Cardiac fibroblast (primary cell): ENCODE measurements at regions not wholly inside any gene's neighbourhood (a gene's known extent, or its start where the extent isn't known, plus 50 kb on each side); places are given as distances from the start of the nearest gene placed in this dataset.

Experiments used
- DNase-seq, 2 donors: peaks; one replicate each; pipeline versions ENCODE4 v3.0.0 to v3.0.0-alpha.2; 2010; ENCODE audit warnings: low read depth in 2 of 2
- H3K4me3 ChIP-seq, 2 donors: replicated peaks in 1 of 2; 1 replicate in 1 of 2; 2 replicates in 1 of 2; pipeline ENCODE4 v1.5.1; 2011; ENCODE audit warnings: low read depth in 2 of 2, low read length in 2 of 2, mild to moderate bottlenecking in 2 of 2, moderate library complexity in 1 of 2
- TF ChIP-seq, protein P1 (sequence below): IDR thresholded peaks from one replicate; pipeline ENCODE4 v1.5.1; 2011; ENCODE audit warnings: low read depth, mild to moderate bottlenecking, low read length, inconsistent platforms

DNA sequence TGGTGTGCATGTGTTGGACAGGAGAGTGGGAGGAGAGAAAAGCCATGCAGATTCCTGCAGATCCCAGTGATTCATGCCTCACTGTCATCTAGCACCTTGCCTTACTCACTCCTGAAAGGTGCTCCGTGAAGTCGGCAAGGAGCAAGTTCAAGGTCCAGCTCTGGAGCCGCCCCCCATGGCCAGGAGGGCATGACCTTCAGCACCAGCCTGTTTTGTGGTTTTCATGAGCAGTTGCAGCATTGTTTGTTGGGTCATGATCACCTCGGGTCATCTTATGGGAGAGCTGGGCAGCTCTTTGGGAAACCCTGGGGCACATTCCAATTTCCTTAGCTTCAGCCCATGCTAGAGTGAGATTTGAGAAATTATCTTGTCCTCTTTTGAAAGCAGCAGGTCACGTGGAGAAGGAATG is 137.5 kb upstream of the IRX3 start:
- TF ChIP-seq, protein P1, sequence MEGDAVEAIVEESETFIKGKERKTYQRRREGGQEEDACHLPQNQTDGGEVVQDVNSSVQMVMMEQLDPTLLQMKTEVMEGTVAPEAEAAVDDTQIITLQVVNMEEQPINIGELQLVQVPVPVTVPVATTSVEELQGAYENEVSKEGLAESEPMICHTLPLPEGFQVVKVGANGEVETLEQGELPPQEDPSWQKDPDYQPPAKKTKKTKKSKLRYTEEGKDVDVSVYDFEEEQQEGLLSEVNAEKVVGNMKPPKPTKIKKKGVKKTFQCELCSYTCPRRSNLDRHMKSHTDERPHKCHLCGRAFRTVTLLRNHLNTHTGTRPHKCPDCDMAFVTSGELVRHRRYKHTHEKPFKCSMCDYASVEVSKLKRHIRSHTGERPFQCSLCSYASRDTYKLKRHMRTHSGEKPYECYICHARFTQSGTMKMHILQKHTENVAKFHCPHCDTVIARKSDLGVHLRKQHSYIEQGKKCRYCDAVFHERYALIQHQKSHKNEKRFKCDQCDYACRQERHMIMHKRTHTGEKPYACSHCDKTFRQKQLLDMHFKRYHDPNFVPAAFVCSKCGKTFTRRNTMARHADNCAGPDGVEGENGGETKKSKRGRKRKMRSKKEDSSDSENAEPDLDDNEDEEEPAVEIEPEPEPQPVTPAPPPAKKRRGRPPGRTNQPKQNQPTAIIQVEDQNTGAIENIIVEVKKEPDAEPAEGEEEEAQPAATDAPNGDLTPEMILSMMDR: no peak
- no peak overlapping the region for H3K4me3 ChIP-seq
- no peak for DNase-seq

DNA sequence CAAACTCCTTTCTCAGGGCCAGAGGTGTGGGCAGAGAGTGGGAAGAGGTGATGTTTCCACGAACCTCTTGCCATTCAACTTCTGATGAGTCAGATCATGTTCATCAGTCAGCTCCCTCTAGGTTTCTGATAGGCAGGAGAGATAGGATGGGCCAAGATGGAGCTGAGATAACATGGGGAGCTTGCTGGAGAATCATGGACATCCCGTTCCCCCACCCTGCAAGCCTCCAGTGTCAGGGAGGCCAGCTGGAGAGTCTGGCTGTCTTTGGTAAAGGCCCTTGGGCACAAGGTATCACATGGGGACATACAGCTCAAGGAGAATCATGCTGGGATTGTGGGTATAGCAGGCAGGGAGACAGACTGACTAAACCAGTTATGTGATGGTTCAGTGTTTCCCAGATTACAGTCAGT is 136.0 kb upstream of the IRX3 start:
- no peak for DNase-seq
- TF ChIP-seq, protein P1: no peak
- H3K4me3 ChIP-seq: no peak overlapping the region

DNA sequence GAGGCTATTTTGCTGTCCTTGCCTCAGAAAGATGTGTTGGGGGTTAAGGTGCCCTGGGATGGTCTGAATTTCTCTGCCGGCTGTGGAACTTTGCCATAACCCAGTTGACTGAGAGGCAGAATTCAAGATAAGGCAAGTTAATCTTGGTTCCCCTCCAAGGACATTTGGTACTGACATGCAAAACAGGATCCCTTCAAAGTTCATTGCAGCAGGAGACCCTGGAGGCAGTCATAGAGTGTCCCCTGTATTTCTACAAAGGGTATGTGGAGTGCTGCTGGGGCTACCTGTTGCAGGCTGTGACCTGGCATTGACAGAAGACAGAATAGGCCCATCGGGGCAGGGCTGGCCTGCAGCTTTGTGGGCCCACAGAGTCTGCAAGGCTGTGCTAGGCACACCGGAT is 135.6 kb upstream of the IRX3 start:
- DNase-seq: no peak
- H3K4me3 ChIP-seq: no peak overlapping the region
- TF ChIP-seq, protein P1: no peak

DNA sequence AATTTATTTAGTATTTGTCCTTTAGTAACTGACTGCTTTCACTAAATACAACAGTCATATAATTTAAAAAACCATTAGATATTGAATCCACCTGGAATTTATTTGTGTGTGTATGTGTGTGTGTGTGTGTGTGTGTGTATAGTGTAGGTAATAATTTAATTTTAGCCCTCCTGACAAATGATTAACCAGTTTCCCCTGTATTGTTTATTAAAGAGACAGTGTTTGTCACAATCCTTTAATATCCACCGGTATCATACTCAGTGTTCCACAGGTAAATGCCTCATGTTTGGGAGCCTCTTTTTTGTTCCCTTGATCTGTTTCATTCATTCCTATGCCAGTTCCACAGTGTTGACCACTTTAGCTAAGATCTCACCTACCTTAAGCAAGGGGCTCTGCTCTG is 134.6 kb upstream of the IRX3 start:
- TF ChIP-seq, protein P1: no peak
- no peak overlapping the region for H3K4me3 ChIP-seq

GRCh38 chr16:54418903-54419302 is 132.3 kb upstream of the IRX3 start:
- H3K4me3 ChIP-seq: no peak overlapping the region
- DNase-seq: no peak
- TF ChIP-seq, protein P1: no peak

More for the DNA sequence above, 134.6 kb upstream of the IRX3 start:
- no peak for DNase-seq

- no peak for DNase-seq
- no peak overlapping the region for H3K4me3 ChIP-seq
- TF ChIP-seq, protein P1: no peak
Measured at GRCh38 chr16:54417384-54417783, 130.8 kb upstream of the IRX3 start.

DNA sequence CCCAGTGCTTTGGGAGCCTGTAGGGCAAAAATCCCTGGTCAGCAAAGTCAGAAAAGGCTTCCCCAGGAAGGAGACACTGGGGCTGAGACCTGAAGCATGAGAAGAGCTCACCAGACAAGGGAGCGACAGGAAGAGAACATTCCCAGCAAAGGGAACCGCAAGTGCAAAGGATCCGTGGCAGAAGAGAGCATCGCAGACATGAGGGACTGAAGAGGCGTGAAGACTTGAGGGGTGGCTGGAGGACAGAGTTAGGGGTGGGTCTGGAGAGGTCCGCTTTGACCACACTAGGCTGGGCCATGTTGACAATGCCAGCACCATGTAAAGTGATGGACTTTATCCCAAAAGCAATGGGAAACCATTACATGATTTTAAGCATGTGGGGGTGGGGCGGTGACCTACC is 128.1 kb upstream of the IRX3 start:
- no peak overlapping the region for H3K4me3 ChIP-seq
- no peak for DNase-seq
- TF ChIP-seq, protein P1: no peak
